PC-3 (cell line): ENCODE measurements at regions not wholly inside any gene's neighbourhood (a gene's known extent, or its start where the extent isn't known, plus 50 kb on each side); places are given as distances from the start of the nearest gene placed in this dataset.

Source experiments
- ATAC-seq: fragments of 200-7000 bp; cut with Tn5 transposase; 2 replicates; pipeline ENCODE4 v1.9.1; 2020; ENCODE audit warnings: mild to moderate bottlenecking, moderate library complexity
- BruUV-seq: library from RNA; stranded (reverse); fragments of 400-500 nt; replicated peaks from 2 replicates; lab custom pipeline; 2021; lab: Mats Ljungman, UMichigan
- CTCF ChIA-PET: fragments of 300-600 bp; sonication (Branson Sonifier 250); formaldehyde crosslinking; loops from one replicate; lab custom pipeline; 2022; ENCODE audit warnings: antibody characterized with exemption; lab: Charles Lee
- POLR2A ChIA-PET: fragments of 300-600 bp; sonication (Branson Sonifier 250); formaldehyde crosslinking; loops from one replicate; lab custom pipeline; 2022; ENCODE audit warnings: antibody characterized with exemption; ENCODE audit not compliant: unreplicated experiment; lab: Charles Lee
- DNase-seq: peaks from one replicate; pipeline ENCODE4 v3.0.0-alpha.2; 2015
- H2AFZ ChIP-seq: fragments of 300-600 bp; sonication (generic); 2 replicates; pipeline ENCODE4 v1.6.0; 2016; ENCODE audit warnings: antibody characterized with exemption, low read length
- H3F3A ChIP-seq: fragments of 300-600 bp; sonication (generic); one replicate; pipeline ENCODE4 v1.6.0; 2017; ENCODE audit warnings: antibody characterized with exemption, low read length, control low read depth, mild to moderate bottlenecking; ENCODE audit not compliant: unreplicated experiment
- H3K27ac ChIP-seq: fragments of 300-600 bp; sonication (generic); 2 replicates; pipeline ENCODE4 v1.5.1; 2016; ENCODE audit warnings: mild to moderate bottlenecking, low read length
- H3K27me3 ChIP-seq: fragments of 300-600 bp; sonication (generic); 2 replicates; pipeline ENCODE4 v1.6.1; 2016; ENCODE audit warnings: low read length, mixed read lengths
- H3K36me3 ChIP-seq: fragments of 300-600 bp; sonication (generic); 2 replicates; pipeline ENCODE4 v1.6.1; 2016; ENCODE audit warnings: low read depth, mixed run types, low read length, mixed read lengths
- H3K4me1 ChIP-seq: fragments of 300-600 bp; sonication (generic); 2 replicates; pipeline ENCODE4 v1.5.1; 2016; ENCODE audit warnings: low read length; ENCODE audit not compliant: insufficient read depth
- H3K4me2 ChIP-seq: fragments of 300-600 bp; sonication (generic); 2 replicates; pipeline ENCODE4 v1.6.0; 2016; ENCODE audit warnings: low read length
- H3K4me3 ChIP-seq: fragments of 300-600 bp; sonication (generic); 2 replicates; pipeline ENCODE4 v1.5.1; 2016; ENCODE audit warnings: mild to moderate bottlenecking, low read length, mixed read lengths
- H3K79me2 ChIP-seq: fragments of 300-600 bp; sonication (generic); 2 replicates; pipeline ENCODE4 v1.6.1; 2017; ENCODE audit warnings: low read length, mixed read lengths
- H3K9ac ChIP-seq: fragments of 300-600 bp; sonication (generic); 2 replicates; pipeline ENCODE4 v1.6.0; 2016; ENCODE audit warnings: mild to moderate bottlenecking, low read length
- H3K9me2 ChIP-seq: fragments of 300-600 bp; sonication (generic); replicated peaks from 2 replicates; pipeline ENCODE4 v1.6.1; 2016; ENCODE audit warnings: mixed run types, low read length, mixed read lengths
- H3K9me3 ChIP-seq: fragments of 300-600 bp; sonication (generic); 2 replicates; pipeline ENCODE4 v1.6.1; 2016; ENCODE audit warnings: low read length, mixed read lengths
- H4K20me1 ChIP-seq: fragments of 300-600 bp; sonication (generic); 2 replicates; pipeline ENCODE4 v1.6.1; 2016; ENCODE audit warnings: low read length, mixed read lengths
- EZH2 ChIP-seq: fragments of 300-600 bp; sonication (generic); IDR thresholded peaks from one replicate; pipeline ENCODE4 v1.6.1; 2017; ENCODE audit warnings: antibody characterized with exemption, mild to moderate bottlenecking, low read length; ENCODE audit not compliant: unreplicated experiment
- EZH2phosphoT487 ChIP-seq: fragments of 300-600 bp; sonication (generic); IDR thresholded peaks from 2 replicates; pipeline ENCODE4 v1.6.1; 2018; ENCODE audit warnings: mild to moderate bottlenecking, antibody characterized with exemption, low read length, borderline replicate concordance
- intact Hi-C: fragments of 100-400 bp; cut with micrococcal nuclease; formaldehyde crosslinking; loops from 2 replicates; pipeline ENCODE4 v1.9.0; 2023
- TF ChIP-seq, protein P1 (sequence below): fragments of 300-600 bp; sonication (generic); conservative IDR thresholded peaks from 2 replicates; pipeline ENCODE4 v1.5.1; 2017; ENCODE audit warnings: antibody characterized with exemption, low read depth, mild to moderate bottlenecking, low read length

- no peak overlapping the region for H3K4me2 ChIP-seq
- no peak for DNase-seq
- H3K4me1 ChIP-seq = no peaks in the 10 kb centered on the region
- ChIA-PET CTCF (no interaction called here), POLR2A (no interaction called here)
- no TSS peak for BruUV-seq
- no peaks in the 10 kb centered on the region for H3K9me2 ChIP-seq
- intact Hi-C loops = no loop called here
- H3K27me3 ChIP-seq = no peaks in the 10 kb centered on the region
- no peak overlapping the region for H3K27ac ChIP-seq
- TF ChIP-seq EZH2phosphoT487 (no peak), EZH2 (no peak)
- TF ChIP-seq, protein P1, sequence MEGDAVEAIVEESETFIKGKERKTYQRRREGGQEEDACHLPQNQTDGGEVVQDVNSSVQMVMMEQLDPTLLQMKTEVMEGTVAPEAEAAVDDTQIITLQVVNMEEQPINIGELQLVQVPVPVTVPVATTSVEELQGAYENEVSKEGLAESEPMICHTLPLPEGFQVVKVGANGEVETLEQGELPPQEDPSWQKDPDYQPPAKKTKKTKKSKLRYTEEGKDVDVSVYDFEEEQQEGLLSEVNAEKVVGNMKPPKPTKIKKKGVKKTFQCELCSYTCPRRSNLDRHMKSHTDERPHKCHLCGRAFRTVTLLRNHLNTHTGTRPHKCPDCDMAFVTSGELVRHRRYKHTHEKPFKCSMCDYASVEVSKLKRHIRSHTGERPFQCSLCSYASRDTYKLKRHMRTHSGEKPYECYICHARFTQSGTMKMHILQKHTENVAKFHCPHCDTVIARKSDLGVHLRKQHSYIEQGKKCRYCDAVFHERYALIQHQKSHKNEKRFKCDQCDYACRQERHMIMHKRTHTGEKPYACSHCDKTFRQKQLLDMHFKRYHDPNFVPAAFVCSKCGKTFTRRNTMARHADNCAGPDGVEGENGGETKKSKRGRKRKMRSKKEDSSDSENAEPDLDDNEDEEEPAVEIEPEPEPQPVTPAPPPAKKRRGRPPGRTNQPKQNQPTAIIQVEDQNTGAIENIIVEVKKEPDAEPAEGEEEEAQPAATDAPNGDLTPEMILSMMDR = no peak
- H3K4me3 ChIP-seq = no peak overlapping the region
- H2AFZ ChIP-seq = no peak overlapping the region
- H4K20me1 ChIP-seq = no peaks in the 10 kb centered on the region
- no peak overlapping the region for H3K9ac ChIP-seq
- no peak for ATAC-seq
- no peaks in the 10 kb centered on the region for H3K79me2 ChIP-seq
- no peaks in the 10 kb centered on the region for H3F3A ChIP-seq
- H3K9me3 ChIP-seq = no peaks in the 10 kb centered on the region
- no peaks in the 10 kb centered on the region for H3K36me3 ChIP-seq
These were observed 92.0 kb upstream of the CCN2 start for GRCh38 chr6:132043148-132043547.

- H3F3A ChIP-seq = no peaks in the 10 kb centered on the region
- no peaks in the 10 kb centered on the region for H3K79me2 ChIP-seq
- no peaks in the 10 kb centered on the region for H3K4me1 ChIP-seq
- no peaks in the 10 kb centered on the region for H3K9me2 ChIP-seq
- no TSS peak for BruUV-seq
- no peak overlapping the region for H3K9ac ChIP-seq
- H3K9me3 ChIP-seq = no peaks in the 10 kb centered on the region
- CTCF ChIA-PET = interaction anchor here (0.6 kb wide), 1 partner anchor 105 kb away, joined by 3 read pairs; no protein-coding TSS in a partner anchor
- TF ChIP-seq EZH2phosphoT487 = no peak
- no peak for TF ChIP-seq EZH2
- TF ChIP-seq, protein P1 = no peak
- H3K4me3 ChIP-seq = no peak overlapping the region
- no peak for ATAC-seq
- H4K20me1 ChIP-seq = no peaks in the 10 kb centered on the region
- POLR2A ChIA-PET = no interaction called here
- intact Hi-C loops = no loop called here
- DNase-seq = no peak
- H3K27me3 ChIP-seq = no peaks in the 10 kb centered on the region
- H2AFZ ChIP-seq = no peak overlapping the region
- no peak overlapping the region for H3K27ac ChIP-seq
- no peak overlapping the region for H3K4me2 ChIP-seq
- H3K36me3 ChIP-seq = no peaks in the 10 kb centered on the region
These were observed 90.5 kb upstream of the CCN2 start for GRCh38 chr6:132041706-132042105.

GRCh38 chr6:132028029-132028428, 76.9 kb upstream of the CCN2 start:
- CTCF ChIA-PET = no interaction called here
- no peak for DNase-seq

More at GRCh38 chr6:132028029-132028428, 76.9 kb upstream of the CCN2 start:
- Histone ChIP-seq H3K79me2 (no peaks in the 10 kb centered on the region), H3K27me3 (no peaks in the 10 kb centered on the region), H3F3A (no peaks in the 10 kb centered on the region), H3K9ac (no peak overlapping the region), H4K20me1 (no peaks in the 10 kb centered on the region), H3K9me3 (no peaks in the 10 kb centered on the region), H3K9me2 (no peaks in the 10 kb centered on the region), H3K4me3 (no peak overlapping the region), H3K27ac (no peak overlapping the region), H3K4me1 (no peaks in the 10 kb centered on the region), H3K4me2 (no peak overlapping the region), H3K36me3 (no peaks in the 10 kb centered on the region), H2AFZ (no peak overlapping the region)
- no TSS peak for BruUV-seq
- intact Hi-C loops = no loop called here
- TF ChIP-seq EZH2 = no peak
- TF ChIP-seq, protein P1 = no peak
- TF ChIP-seq EZH2phosphoT487 = no peak
- no peak for ATAC-seq
- POLR2A ChIA-PET = no interaction called here
